ENCODE measurements at regions not wholly inside any gene's neighbourhood (a gene's known extent, or its start where the extent isn't known, plus 50 kb on each side); places are given as distances from the start of the nearest gene placed in this dataset.

GRCh38 chr22:35478633-35479107 is 62.0 kb upstream of the RASD2 start:
- Histone ChIP-seq H3K79me2 (ENCODE audit: low read depth) (no peaks in the 10 kb centered on the region), H3K27me3 (ENCODE audit: insufficient read depth, low read depth) (no peaks in the 10 kb centered on the region), H3K4me3 (no peak overlapping the region), H3K27ac (no peak overlapping the region), H3F3A (ENCODE audit: insufficient read depth, low read depth) (peaks cover 41% of the 10 kb centered on the region; the same call in 1 of the 2 replicates), H3K9me2 (ENCODE audit: insufficient read depth) (no peaks in the 10 kb centered on the region), H4K20me1 (ENCODE audit: insufficient read depth) (no peaks in the 10 kb centered on the region), H2AFZ (no peak overlapping the region), H3K9me3 (ENCODE audit: insufficient read depth, low read depth) (no peaks in the 10 kb centered on the region), H3K4me1 (replicated peaks; ENCODE audit: insufficient read depth) (peaks cover 47% of the 10 kb centered on the region), H3K36me3 (ENCODE audit: low read depth) (no peaks in the 10 kb centered on the region), H3K4me2 (no peak overlapping the region)
- DNase-seq: no peak
- intact Hi-C loops (cut with micrococcal nuclease; ENCODE audit: unreplicated experiment): no loop called here
- POLR2A ChIA-PET (ENCODE audit: unreplicated experiment): interaction anchor here (0.9 kb wide), 1 partner anchor 54 kb away, joined by 4 read pairs; no protein-coding TSS in a partner anchor
- CTCF ChIA-PET: no interaction called here
- TF ChIP-seq EZH2 (IDR thresholded peaks at IDR 0.05; ENCODE audit: low read depth): no peak
- TF ChIP-seq CTCF (conservative IDR thresholded peaks at IDR 0.05): no peak
- no TSS peak for BruUV-seq (replicated peaks)

- H3K27ac ChIP-seq: no peak overlapping the region
- H4K20me1 ChIP-seq (ENCODE audit: insufficient read depth): no peaks in the 10 kb centered on the region
- no peak overlapping the region for H3K4me2 ChIP-seq
- no peaks in the 10 kb centered on the region for H3K9me3 ChIP-seq (ENCODE audit: insufficient read depth, low read depth)
- H3K9me2 ChIP-seq (ENCODE audit: insufficient read depth): no peaks in the 10 kb centered on the region
- peaks cover 47% of the 10 kb centered on the region for H3K4me1 ChIP-seq (replicated peaks; ENCODE audit: insufficient read depth)
- no peaks in the 10 kb centered on the region for H3K79me2 ChIP-seq (ENCODE audit: low read depth)
- no peaks in the 10 kb centered on the region for H3K36me3 ChIP-seq (ENCODE audit: low read depth)
- no peak overlapping the region for H3K4me3 ChIP-seq
- intact Hi-C loops (cut with micrococcal nuclease; ENCODE audit: unreplicated experiment): no loop called here
- H3K27me3 ChIP-seq (ENCODE audit: insufficient read depth, low read depth): no peaks in the 10 kb centered on the region
- H2AFZ ChIP-seq: no peak overlapping the region
- no TSS peak for BruUV-seq (replicated peaks)
- DNase-seq: no peak
- TF ChIP-seq EZH2 (IDR thresholded peaks at IDR 0.05; ENCODE audit: low read depth) (no peak), CTCF (conservative IDR thresholded peaks at IDR 0.05) (no peak)
- H3F3A ChIP-seq (ENCODE audit: insufficient read depth, low read depth): peaks cover 41% of the 10 kb centered on the region; the same call in 1 of the 2 replicates
- CTCF ChIA-PET: interaction anchor here (0.6 kb wide), 1 partner anchor 198 kb away, joined by 3 read pairs; no protein-coding TSS in a partner anchor
- POLR2A ChIA-PET (ENCODE audit: unreplicated experiment): no interaction called here
Measured at GRCh38 chr22:35479359-35479758, 61.3 kb upstream of the RASD2 start.

GRCh38 chr22:35479985-35480550 is 60.6 kb upstream of the RASD2 start:
- Histone ChIP-seq H4K20me1 (ENCODE audit: insufficient read depth) (no peaks in the 10 kb centered on the region), H3K4me2 (no peak overlapping the region), H3K79me2 (ENCODE audit: low read depth) (no peaks in the 10 kb centered on the region), H3K36me3 (ENCODE audit: low read depth) (no peaks in the 10 kb centered on the region), H3K27ac (no peak overlapping the region), H3K4me3 (no peak overlapping the region), H3F3A (ENCODE audit: insufficient read depth, low read depth) (peaks cover 41% of the 10 kb centered on the region; the same call in 1 of the 2 replicates), H3K9me2 (ENCODE audit: insufficient read depth) (no peaks in the 10 kb centered on the region), H3K4me1 (replicated peaks; ENCODE audit: insufficient read depth) (peaks cover 47% of the 10 kb centered on the region), H3K27me3 (ENCODE audit: insufficient read depth, low read depth) (no peaks in the 10 kb centered on the region), H2AFZ (no peak overlapping the region), H3K9me3 (ENCODE audit: insufficient read depth, low read depth) (no peaks in the 10 kb centered on the region)
- BruUV-seq (replicated peaks): no TSS peak
- CTCF ChIA-PET: no interaction called here
- POLR2A ChIA-PET (ENCODE audit: unreplicated experiment): interaction anchor here (0.6 kb wide), 1 partner anchor 38 kb away, joined by 3 read pairs; no protein-coding TSS in a partner anchor
- DNase-seq: no peak
- intact Hi-C loops (cut with micrococcal nuclease; ENCODE audit: unreplicated experiment): no loop called here
- TF ChIP-seq CTCF (conservative IDR thresholded peaks at IDR 0.05): no peak
- no peak for TF ChIP-seq EZH2 (IDR thresholded peaks at IDR 0.05; ENCODE audit: low read depth)
